Heart left ventricle (tissue), 16 donors: ENCODE measurements at regions not wholly inside any gene's neighbourhood (a gene's known extent, or its start where the extent isn't known, plus 50 kb on each side); places are given as distances from the start of the nearest gene placed in this dataset.
A peak's percentile ranks its signal among the peaks of the same experiment; 100 is the strongest.

Source experiments
- ATAC-seq, 4 donors: fragments of 200-7000 bp; cut with Tn5 transposase; one replicate each; pipeline ENCODE4 v1.9.1; 2020 to 2022; ENCODE audit warnings: moderate library complexity in 4 of 4, mild to moderate bottlenecking in 3 of 4, moderate number of reproducible peaks in 1 of 4
- DNase-seq, 5 donors: peaks; one replicate each; pipeline ENCODE4 v3.0.0-alpha.2; 2020
- H3K27ac ChIP-seq, 12 donors: fragments of 200-600 bp; sonication (generic) in 4 of 12; one replicate each; pipeline versions ENCODE4 v1.5.0 to v1.8.0; 2016 to 2022; ENCODE audit warnings: mild to moderate bottlenecking in 2 of 12
- H3K27me3 ChIP-seq, 9 donors: fragments of 200-600 bp; sonication (generic) in 2 of 9; one replicate each; pipeline versions ENCODE4 v1.5.1 to v1.8.0; 2016 to 2022; ENCODE audit warnings: mild to moderate bottlenecking in 3 of 9
- H3K36me3 ChIP-seq, 9 donors: fragments of 200-600 bp; sonication (generic) in 2 of 9; one replicate each; pipeline versions ENCODE4 v1.5.0 to v1.8.0; 2018 to 2022; ENCODE audit warnings: mild to moderate bottlenecking in 2 of 9
- H3K4me1 ChIP-seq, 12 donors: fragments of 200-600 bp; sonication (generic) in 4 of 12; one replicate each; pipeline versions ENCODE4 v1.5.0 to v1.8.0; 2016 to 2022; ENCODE audit warnings: mild to moderate bottlenecking in 3 of 12
- H3K4me3 ChIP-seq, 12 donors: fragments of 200-600 bp; sonication (generic) in 4 of 12; one replicate each; pipeline versions ENCODE4 v1.5.0 to v1.8.0; 2017 to 2022; ENCODE audit warnings: mild to moderate bottlenecking in 9 of 12, moderate library complexity in 4 of 12
- H3K9me3 ChIP-seq, 12 donors: fragments of 200-600 bp; sonication (generic) in 4 of 12; one replicate each; pipeline versions ENCODE4 v1.5.0 to v1.8.0; 2016 to 2022; ENCODE audit warnings: mild to moderate bottlenecking in 1 of 12
- CTCF ChIP-seq, 12 donors: fragments of 200-600 bp; sonication (generic) in 4 of 12; IDR thresholded peaks; one replicate each; pipeline versions ENCODE4 v1.5.0 to v1.8.0; 2018 to 2022; ENCODE audit warnings: antibody characterized with exemption in 12 of 12, mild to moderate bottlenecking in 5 of 12
- POLR2A ChIP-seq, 2 donors: fragments of 450-650 bp; IDR thresholded peaks; one replicate each; pipeline ENCODE4 v1.6.1; 2017; ENCODE audit warnings: antibody characterized with exemption in 2 of 2, mild to moderate bottlenecking in 2 of 2, moderate library complexity in 2 of 2
- WGBS, 4 donors: extraction: QIAGEN DNeasy Blood & Tissue Kit in 2 of 4; methylation state at CpG; one replicate each; pipeline versions ENCODE4 v1.1.5 to v1.1.7; 2013 to 2018; 5-methylcytosine and 5-hydroxymethylcytosine counted together
- intact Hi-C, 10 donors: fragments of 100-400 bp; cut with DNase I; formaldehyde crosslinking; loops; one replicate each; pipeline versions ENCODE4 v1.11.1 to v1.14.2; 2022
- donor health status: ischemic (EF 13 %, LVEDD 7.1; RV severe dilation, severe dysfunction).
- donor health status: healthy with polysubstance abuse.
- donor health status: DM: no; HTN: yes; CAD: no.
- donor health status: DM: no; HTN: no; CAD: no.
- donor health status: ischemic (EF 25% LVEDD 6.9; RV normal size, moderate dysfunction).
- donor health status: ischemic (EF 25% LVEDD 5.7; RV mildly dilated, moderate dysfunction).
- donor health status: healthy.
- donor health status: DM: yes; HTN: yes; CAD: no.
- donor health status: ischemic (EF 35%, LVEDD 5.7; RV mildly dilated, moderate dysfunction).
- donor health status: nonischemic (EF 11% LVEDD 7.7; RV severe dilation, severe dysfunction).
- donor health status: DM: yes; HTN: yes; CAD: no.
- donor health status: PGD.
- donor health status: ischemic (EF 29% LVEDD 5.4; RV normal size, mild dysfunction).
- donor health status: nonischemic (EF 23%, LVEDD 6.1; RV moderate dilation, normal function).

DNA sequence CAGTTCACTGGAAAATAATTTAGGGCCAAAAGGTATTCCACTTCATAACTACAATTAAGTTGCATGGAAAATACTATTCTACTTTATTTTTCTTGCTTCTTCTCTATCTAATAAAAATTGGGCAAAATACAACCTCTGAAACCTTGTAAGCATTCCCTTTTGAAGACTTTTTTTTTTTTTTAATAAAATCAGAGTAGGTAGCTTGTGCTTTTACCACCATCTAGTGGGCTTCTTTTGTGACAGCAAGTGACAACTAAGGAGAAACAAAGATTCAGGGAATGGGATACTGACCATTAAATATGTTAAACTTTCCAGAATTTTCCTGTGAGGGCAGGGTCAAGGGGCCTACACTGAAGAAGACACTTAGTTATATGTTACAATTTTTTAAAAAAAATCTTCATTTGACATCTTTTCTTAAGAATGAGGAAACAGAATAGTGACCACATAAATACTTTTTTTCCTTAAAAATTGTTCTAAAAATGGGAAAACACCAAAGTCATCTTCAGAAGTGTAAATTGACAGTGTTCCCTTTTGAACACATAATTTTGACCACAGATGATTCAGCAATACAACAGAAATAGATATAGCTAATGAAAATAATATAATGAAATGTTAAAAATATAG lies 1183.2 kb upstream of the ACVR2A start:
- no peaks in the 10 kb centered on the region for H3K36me3 ChIP-seq
- no peak overlapping the region for H3K27ac ChIP-seq
- peak in 11 of 12 donors; percentile 15 to 60 (median 40) for TF ChIP-seq CTCF (IDR thresholded peaks at IDR 0.05)
- no peak for TF ChIP-seq POLR2A (IDR thresholded peaks at IDR 0.05)
- H3K9me3 ChIP-seq, result peaks cover 0 to 6% (median 0%) of the 10 kb centered on the region in 12 donors
- no peak for ATAC-seq
- no peak overlapping the region for H3K4me3 ChIP-seq
- no peaks in the 10 kb centered on the region for H3K4me1 ChIP-seq
- no peak for DNase-seq
- no peaks in the 10 kb centered on the region for H3K27me3 ChIP-seq
- intact Hi-C loops, result no loop called here

- Histone ChIP-seq H3K27ac (no peak overlapping the region), H3K4me1 (no peaks in the 10 kb centered on the region), H3K36me3 (no peaks in the 10 kb centered on the region), H3K4me3 (no peak overlapping the region), H3K27me3 (no peaks in the 10 kb centered on the region), H3K9me3 (peaks cover 0 to 6% (median 0%) of the 10 kb centered on the region in 12 donors)
- intact Hi-C loops, result no loop called here
- 76 to 90% (median 87%) methylated on average over 1 of the region's 1 CpG for WGBS, 4 donors
- DNase-seq, result no peak
- no peak for TF ChIP-seq CTCF (IDR thresholded peaks at IDR 0.05)
- TF ChIP-seq POLR2A (IDR thresholded peaks at IDR 0.05), result no peak
- ATAC-seq, result no peak
Measured at GRCh38 chr2:146659976-146660375, 1184.9 kb upstream of the ACVR2A start.

- DNase-seq (no peak), ATAC-seq (no peak)
- H3K4me3 ChIP-seq, result no peak overlapping the region
- H3K4me1 ChIP-seq, result no peaks in the 10 kb centered on the region
- WGBS, 4 donors, result 56 to 74% (median 58%) methylated on average over 2 of the region's 2 CpGs
- TF ChIP-seq POLR2A (IDR thresholded peaks at IDR 0.05) (no peak), CTCF (IDR thresholded peaks at IDR 0.05) (no peak)
- intact Hi-C loops, result no loop called here
- H3K27ac ChIP-seq, result no peak overlapping the region
- peaks cover 0 to 13% (median 0%) of the 10 kb centered on the region in 12 donors for H3K9me3 ChIP-seq
- no peaks in the 10 kb centered on the region for H3K27me3 ChIP-seq
- H3K36me3 ChIP-seq, result no peaks in the 10 kb centered on the region
Measured at GRCh38 chr2:146652311-146652710, 1192.5 kb upstream of the ACVR2A start.

DNA sequence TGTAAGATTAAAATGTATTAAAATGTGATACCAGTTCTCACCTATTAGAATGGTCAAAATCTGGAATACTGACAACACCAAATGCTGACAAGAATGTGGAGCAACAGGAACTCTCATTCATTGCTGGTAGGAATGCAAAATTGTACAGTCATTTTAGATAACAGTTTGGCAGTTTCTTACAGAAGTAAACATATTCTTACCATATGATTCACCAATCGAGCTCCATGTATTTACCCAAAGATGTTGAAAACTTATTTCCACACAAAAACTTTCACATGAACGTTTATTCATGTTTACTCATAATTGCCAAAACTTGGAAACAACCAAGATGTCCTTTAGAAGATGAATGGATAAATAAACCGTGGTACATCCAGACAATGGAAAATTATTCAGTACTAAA lies 1193.5 kb upstream of the ACVR2A start:
- Histone ChIP-seq H3K27ac (no peak overlapping the region), H3K4me1 (no peaks in the 10 kb centered on the region), H3K36me3 (no peaks in the 10 kb centered on the region), H3K27me3 (no peaks in the 10 kb centered on the region), H3K4me3 (no peak overlapping the region), H3K9me3 (peaks cover 0 to 10% (median 0%) of the 10 kb centered on the region in 12 donors)
- WGBS, 4 donors, result 65 to 79% (median 73%) methylated on average over 3 of the region's 3 CpGs
- TF ChIP-seq CTCF (IDR thresholded peaks at IDR 0.05), result no peak
- no peak for TF ChIP-seq POLR2A (IDR thresholded peaks at IDR 0.05)
- intact Hi-C loops, result no loop called here
- ATAC-seq (no peak), DNase-seq (no peak)
